ENCODE measurements at regions not wholly inside any gene's neighbourhood (a gene's known extent, or its start where the extent isn't known, plus 50 kb on each side); places are given as distances from the start of the nearest gene placed in this dataset.

DNA sequence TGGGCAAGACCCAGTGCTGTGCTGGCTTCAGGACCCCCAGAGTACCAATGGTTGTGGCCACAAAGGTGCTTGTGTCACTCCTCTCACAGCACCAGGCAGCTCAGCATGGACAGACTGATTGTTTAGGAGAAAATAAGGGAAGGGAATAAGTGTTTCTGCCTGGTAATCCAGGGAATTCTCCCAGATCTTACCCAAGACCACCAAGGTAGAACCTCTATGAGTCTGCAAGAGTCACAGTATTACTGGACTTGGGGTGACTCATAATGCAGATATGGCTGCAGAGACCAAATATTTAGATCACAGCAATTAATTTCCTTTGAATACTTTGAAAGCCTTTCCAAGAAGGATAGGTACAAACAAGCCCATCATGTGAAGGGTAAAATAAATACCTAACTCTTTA is 1178.3 kb upstream of the FLRT2 start:
- no peak for TF ChIP-seq CTCF (IDR thresholded peaks at IDR 0.05)
- no peak for TF ChIP-seq FOXK1 (CRISPR knock-in tag; IDR thresholded peaks at IDR 0.05)
- TF ChIP-seq NR2C2 (CRISPR knock-in tag; IDR thresholded peaks at IDR 0.05), result no peak
- TF ChIP-seq ZNF512 (CRISPR knock-in tag; IDR thresholded peaks at IDR 0.05; ENCODE audit: borderline replicate concordance), result no peak
- TF ChIP-seq, protein P1, sequence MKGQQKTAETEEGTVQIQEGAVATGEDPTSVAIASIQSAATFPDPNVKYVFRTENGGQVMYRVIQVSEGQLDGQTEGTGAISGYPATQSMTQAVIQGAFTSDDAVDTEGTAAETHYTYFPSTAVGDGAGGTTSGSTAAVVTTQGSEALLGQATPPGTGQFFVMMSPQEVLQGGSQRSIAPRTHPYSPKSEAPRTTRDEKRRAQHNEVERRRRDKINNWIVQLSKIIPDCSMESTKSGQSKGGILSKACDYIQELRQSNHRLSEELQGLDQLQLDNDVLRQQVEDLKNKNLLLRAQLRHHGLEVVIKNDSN (CRISPR knock-in tag; IDR thresholded peaks at IDR 0.05), result no peak
- TF ChIP-seq, protein P2, sequence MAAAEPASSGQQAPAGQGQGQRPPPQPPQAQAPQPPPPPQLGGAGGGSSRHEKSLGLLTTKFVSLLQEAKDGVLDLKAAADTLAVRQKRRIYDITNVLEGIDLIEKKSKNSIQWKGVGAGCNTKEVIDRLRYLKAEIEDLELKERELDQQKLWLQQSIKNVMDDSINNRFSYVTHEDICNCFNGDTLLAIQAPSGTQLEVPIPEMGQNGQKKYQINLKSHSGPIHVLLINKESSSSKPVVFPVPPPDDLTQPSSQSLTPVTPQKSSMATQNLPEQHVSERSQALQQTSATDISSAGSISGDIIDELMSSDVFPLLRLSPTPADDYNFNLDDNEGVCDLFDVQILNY (CRISPR knock-in tag; IDR thresholded peaks at IDR 0.05), result no peak
- TF ChIP-seq CBFB (CRISPR knock-in tag; IDR thresholded peaks at IDR 0.05; ENCODE audit: low read depth), result no peak
- no peak for TF ChIP-seq ZNF263 (CRISPR knock-in tag; IDR thresholded peaks at IDR 0.05; ENCODE audit: low read depth)
- no peak for TF ChIP-seq ZNF138 (CRISPR knock-in tag; conservative IDR thresholded peaks at IDR 0.05)
- TF ChIP-seq ZNF423 (CRISPR knock-in tag; IDR thresholded peaks at IDR 0.05), result no peak
- no peak for TF ChIP-seq SMAD3 (CRISPR knock-in tag; IDR thresholded peaks at IDR 0.05; ENCODE audit: borderline replicate concordance)
- TF ChIP-seq, protein P3, sequence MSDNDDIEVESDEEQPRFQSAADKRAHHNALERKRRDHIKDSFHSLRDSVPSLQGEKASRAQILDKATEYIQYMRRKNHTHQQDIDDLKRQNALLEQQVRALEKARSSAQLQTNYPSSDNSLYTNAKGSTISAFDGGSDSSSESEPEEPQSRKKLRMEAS (CRISPR knock-in tag; IDR thresholded peaks at IDR 0.05), result no peak

Measured in WTC11 (cell line).